Left cardiac atrium (tissue), 4 donors: ENCODE measurements at regions not wholly inside any gene's neighbourhood (a gene's known extent, or its start where the extent isn't known, plus 50 kb on each side); places are given as distances from the start of the nearest gene placed in this dataset.

Source experiments
- ATAC-seq, 2 donors: fragments of 200-7000 bp; cut with Tn5 transposase; one replicate each; pipeline ENCODE4 v1.9.1; 2020; ENCODE audit warnings: mild to moderate bottlenecking in 2 of 2, moderate library complexity in 2 of 2
- DNase-seq: peaks from one replicate; pipeline ENCODE4 v3.0.0-alpha.2; 2020
- intact Hi-C, 2 donors: fragments of 100-400 bp; cut with DNase I; formaldehyde crosslinking; loops; one replicate each; pipeline versions ENCODE4 v1.14.1 to v1.15.1; 2022 to 2023
- donor health status: DM: no; HTN: yes; CAD: no.
- donor health status: DM: no; HTN: yes; CAD: no; lungs with severe emphysema.
- donor health status: DM: yes; HTN: yes; CAD: no.
- donor health status: Dilated cardiomyopathy.

DNA sequence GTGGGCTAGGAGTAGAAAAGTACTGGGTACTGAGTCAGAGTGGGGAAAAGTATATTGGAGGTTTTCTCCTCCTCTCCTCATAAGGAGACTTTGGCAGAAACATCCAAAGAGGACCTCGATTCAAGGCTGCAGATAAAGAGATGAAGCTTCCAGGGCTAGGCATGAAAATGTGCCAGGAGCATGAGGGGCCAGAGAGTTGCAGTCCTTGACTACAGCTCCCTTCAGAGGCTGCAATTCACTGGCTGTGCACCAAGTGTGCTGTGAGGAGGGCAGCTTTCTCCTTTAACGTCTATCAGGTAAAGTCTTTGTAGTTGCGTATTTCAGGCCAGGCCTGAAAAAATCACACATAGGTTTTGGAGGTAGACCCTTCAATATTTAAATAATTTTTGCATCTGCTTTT, 174.9 kb upstream of the VEGFC start:
- intact Hi-C loops = no loop called here
- ATAC-seq (no peak), DNase-seq (no peak)

DNA sequence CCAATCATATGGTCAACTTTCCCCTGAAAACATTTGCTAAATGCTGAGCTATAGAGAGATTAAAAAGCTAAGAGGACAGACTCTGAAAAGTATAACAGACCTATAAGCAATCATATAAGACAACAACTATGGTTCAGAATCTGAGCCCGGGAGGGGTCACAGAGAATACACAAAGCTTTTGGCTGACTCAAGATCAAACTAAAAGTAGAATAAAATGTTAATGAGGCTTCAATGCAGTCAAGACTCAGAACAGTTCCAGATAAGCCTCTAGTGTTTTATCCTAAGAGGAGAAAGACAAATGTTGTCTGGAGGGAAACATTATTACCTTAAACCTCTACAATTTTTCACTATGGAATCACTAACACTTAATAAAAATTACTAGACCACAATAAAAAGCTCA, 175.4 kb upstream of the VEGFC start:
- no peak for ATAC-seq

DNA sequence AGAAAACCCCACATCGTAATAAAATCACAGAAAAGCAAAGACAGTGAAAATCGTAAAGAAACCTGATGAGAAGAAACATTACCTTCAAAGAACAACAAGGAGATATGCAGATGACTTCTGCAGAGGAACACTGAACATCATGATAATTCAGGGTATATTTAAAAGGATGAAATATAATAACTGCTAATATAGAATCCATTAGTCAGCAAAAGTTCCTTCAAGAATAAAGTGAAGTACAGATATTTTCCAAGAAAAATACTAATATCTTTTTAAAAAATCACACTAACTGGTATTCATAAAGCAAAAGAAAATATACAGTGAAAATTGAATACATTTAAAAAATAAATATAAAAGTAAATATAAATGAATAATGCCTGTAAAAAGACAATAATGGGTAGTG, 176.3 kb upstream of the VEGFC start:
- intact Hi-C loops = no loop called here
- DNase-seq (no peak), ATAC-seq (no peak)

More for the DNA sequence above, 175.4 kb upstream of the VEGFC start:
- DNase-seq = no peak
- intact Hi-C loops = no loop called here

DNA sequence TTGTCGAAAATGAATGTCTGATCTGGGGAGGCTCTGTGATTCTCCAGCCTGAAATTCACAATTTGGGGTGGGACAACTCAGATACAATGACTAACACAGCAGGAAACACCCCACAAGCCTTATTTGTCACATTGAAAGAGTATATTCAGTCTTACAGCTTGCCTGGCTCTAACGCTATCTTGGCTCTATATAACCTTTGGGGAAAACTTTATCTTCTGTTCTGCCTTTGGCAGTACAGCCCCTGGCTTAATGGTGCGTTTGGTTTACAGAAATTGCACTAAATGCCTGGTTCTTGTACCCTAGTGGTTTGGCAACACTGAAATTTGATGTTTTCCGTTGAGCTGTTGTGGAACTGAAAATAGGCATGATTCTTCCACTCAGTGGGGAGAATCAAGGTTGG, 178.1 kb upstream of the VEGFC start:
- ATAC-seq = peak; percentile 84 to 86
- DNase-seq = no peak
- intact Hi-C loops = no loop called here

DNA sequence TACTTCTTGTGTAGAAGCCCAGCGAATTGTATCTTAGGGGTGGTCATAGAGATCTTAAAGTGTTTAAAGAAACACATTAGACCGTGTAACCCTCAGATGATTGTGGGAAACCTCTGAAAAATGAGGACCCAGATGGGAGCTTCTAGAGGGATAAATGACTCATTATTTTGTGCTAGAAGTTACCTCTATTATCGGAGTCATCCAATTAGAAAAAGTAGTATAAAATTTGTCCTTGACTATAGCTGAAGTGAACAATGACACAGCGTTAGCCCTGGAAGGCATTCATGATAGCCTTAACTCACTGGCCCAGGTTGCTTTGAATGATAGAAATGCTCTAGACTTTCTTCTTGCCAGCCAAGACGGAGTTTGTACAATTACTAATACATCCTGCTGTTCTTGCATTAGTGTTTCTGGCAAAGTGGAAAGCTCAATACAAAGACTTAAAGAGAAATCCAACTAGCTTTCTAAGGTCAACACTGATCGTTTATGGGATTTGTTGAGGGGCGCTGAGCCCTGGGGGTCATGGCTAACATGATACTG, 178.9 kb upstream of the VEGFC start:
- intact Hi-C loops = no loop called here
- DNase-seq = no peak
- peak in 1 of 2 donors; percentile 56 for ATAC-seq

DNA sequence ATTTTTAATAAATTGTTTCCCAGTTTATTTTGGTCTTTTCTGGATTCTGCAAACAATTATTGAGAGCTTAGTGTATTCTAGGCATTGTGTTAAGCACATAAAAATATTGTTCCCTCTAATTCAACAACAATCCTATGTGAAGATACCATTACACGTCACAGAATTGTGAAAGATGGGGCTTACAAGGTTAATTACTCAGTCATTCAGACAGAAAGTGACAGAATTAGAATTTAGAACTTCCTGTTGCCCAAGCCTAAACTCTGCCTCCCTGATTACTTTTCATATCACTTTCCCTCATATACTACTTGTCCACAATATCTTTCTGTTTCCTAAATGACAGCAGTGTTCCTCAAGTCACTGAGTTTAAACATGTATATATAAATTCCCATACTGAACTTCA, 186.7 kb upstream of the VEGFC start:
- DNase-seq (no peak), ATAC-seq (no peak)
- intact Hi-C loops = no loop called here

DNA sequence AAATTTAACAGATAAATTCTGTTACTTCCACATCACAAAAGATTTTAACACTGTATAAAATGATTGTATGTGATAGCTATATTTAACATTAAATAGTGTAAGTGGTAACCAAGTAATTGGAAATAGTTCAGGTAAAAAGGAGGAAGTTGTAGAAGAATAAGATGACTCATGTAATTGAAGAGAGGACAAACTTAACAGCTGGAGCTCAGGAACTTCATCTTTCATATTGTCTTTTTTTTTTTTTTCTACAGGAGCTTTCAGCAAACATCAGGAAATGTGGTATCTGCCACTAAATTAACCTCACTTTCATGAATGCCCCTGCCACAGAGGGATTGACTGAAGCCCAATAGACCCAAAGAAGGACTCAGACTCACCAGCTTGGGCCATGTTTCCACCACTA, 188.4 kb upstream of the VEGFC start:
- DNase-seq = no peak
- ATAC-seq = peak in 1 of 2 donors; percentile 17
- intact Hi-C loops = no loop called here

DNA sequence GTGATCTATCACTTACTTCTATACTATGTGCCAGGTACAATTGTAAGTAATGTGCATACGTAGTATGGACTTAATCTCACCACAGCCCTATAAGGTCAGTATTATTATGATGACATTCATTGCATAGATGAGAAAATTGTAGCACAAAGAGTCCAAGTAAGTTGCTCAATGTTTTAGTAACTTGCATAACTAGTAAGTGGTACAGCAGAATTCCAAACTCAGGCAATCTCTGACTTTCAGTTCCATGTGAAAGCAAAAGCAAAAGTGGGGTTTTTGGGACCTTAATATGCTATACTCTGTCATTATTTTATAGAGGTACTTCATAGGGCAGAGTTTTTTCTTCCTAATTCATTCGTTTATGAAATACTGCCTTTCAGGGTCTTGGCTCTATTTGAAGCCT, 188.8 kb upstream of the VEGFC start:
- intact Hi-C loops = no loop called here
- ATAC-seq = peak; percentile 55 to 56
- no peak for DNase-seq

DNA sequence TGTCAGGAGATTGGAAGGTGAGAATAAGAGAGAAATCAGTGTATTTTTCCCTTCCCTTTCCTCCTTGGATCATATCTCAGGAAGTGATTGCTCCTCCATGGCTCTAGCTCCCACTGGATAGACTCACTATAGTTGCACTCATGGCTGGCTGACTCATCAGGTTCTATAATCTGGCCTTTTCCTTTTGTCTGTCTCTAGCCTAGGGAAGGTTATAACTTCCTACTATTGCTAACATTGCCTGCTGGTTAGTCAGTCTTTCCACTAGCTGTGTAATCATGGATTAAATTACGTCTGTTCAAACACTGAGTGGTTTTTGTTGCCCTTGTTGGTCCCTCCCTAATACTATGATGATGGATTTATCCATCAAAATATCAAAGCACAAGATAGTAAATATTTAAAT, 195.5 kb upstream of the VEGFC start:
- DNase-seq = no peak
- peak in 1 of 2 donors; percentile 83 for ATAC-seq
- intact Hi-C loops = no loop called here

DNA sequence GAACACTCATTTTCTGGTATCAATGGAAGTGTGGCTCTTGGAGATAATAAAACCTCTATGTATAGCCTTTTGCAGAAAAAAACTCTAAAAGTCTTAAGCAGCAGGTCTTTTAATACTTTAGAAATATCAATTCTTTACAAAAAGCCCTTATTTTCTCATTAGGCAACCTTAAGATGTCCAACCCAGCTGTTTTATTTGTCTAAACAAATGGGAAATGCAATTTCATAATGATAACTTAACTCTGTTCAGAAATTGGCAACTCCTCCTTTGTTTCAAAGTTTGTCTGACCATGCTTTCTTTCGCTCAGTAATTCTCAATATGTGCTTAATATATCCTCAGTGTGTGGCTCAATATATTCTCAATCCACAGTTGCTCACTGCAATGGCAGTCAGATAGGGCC, 196.5 kb upstream of the VEGFC start:
- intact Hi-C loops = no loop called here
- DNase-seq (no peak), ATAC-seq (no peak)

DNA sequence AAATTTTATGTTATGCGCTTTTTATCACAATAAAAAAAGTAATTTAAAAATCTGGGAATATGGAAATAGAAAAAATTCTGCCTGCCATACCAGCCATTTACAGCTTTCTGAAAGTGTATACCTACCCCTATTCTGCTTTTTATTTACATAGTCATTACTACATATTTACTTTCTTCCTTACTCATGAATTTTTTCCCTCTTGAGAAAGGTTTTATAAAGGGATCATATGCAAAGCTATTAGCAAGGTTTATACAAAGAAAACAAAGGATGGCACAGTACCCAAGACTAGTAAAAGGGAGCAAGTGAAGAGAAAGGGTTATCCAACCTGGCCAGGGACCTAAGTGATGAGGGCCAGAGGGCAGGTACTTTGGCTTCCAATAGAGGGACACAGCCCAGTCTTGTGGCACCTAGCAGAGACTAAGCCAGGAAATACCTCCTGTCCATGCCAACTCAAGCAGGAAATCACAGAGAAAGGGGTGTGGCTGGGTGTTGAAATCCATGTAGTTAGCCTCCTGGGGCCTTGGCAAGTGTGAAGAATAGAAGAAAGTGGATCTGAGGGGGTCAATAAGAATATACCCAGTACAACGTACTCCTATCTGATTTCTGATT, 207.3 kb upstream of the VEGFC start:
- ATAC-seq (no peak), DNase-seq (no peak)
- intact Hi-C loops = no loop called here

DNA sequence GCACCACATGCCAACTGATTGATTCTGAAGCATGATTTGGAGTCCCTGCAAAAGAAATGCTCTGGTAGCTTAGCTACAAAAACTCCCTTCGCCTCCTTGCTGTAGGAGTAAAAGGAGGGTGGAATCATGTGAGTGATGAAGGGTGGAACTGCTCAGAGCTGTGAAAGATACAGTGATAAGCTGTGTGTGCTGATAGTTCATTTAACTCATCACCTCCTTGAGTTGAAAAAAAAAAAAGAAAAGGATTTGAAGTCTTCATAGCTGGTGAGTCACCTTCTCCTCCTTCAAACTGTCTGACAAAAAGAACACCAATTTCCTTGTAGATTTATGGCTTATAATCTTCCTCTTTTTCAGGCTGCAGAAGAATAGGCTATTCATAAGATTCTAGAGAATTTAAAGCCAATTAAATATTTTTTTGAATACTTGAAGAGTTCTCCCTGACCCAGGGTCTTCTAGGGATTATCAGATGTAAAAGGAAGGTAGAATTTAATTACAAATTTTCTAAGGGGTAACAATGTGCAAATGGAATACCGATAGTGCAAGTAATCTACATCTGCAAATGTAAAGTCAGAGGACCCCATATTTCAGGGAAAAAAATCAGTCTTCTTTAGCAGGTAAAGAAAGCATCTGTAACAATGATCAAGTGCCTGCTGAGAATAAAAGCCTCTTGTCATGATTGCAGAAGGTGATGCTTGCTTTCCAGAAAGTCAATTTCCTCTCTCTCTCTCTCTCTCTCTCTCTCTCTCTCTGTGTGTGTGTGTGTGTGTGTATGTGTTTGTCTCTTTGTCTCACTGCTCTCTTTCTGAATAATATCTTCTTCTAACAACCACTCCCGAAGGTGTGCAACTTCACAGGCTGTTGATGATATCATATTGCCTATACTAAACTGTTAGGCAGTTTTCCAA, 208.8 kb upstream of the VEGFC start:
- intact Hi-C loops = no loop called here
- DNase-seq (no peak), ATAC-seq (peak in 1 of 2 donors; percentile 97)

DNA sequence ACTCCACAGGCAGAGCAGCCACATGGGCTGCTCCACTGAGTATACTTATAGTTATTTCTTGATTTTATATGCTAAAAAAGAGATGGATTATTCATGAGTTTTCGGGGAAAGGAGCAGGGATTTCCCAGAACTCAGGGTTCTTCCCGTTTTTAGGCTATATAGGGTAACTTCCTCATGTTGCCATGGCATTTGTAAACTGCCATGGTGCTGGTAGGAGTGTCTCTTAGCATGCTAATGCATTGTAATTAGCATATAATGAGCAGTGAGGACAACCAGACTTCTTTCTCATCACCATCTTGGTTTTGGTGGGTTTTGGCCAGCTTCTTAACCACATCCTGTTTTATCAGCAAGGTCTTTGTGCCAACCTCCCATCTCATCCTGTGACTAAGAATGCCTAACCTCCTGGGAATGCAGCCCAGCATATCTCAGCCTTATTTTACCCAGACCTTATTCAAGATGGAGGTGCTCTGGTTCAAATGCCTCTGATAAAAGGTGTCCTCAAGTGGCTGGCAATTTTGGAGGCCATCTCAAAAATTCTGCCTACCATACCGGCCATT, 213.0 kb upstream of the VEGFC start:
- intact Hi-C loops = no loop called here
- ATAC-seq = no peak

DNA sequence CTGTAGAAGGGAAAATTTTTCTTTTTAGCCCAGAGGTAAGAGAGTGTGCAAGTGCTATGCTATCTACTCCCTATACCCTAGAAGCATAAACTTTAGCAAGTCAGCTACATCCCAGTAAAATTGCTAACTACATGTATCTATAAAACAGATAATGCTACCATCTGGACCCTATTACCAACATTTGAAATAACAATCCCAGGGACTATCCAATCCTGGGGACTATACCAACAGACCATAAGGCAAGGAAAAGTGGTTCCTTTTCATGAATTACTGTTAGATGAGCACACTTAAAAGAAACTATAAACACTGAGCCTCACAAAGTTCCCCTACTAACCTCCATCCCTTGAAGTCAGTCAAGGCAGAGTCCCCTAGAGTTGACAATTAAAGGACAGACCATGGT, 213.6 kb upstream of the VEGFC start:
- ATAC-seq (no peak), DNase-seq (no peak)
- intact Hi-C loops = no loop called here

More for the DNA sequence above, 213.0 kb upstream of the VEGFC start:
- no peak for DNase-seq

DNA sequence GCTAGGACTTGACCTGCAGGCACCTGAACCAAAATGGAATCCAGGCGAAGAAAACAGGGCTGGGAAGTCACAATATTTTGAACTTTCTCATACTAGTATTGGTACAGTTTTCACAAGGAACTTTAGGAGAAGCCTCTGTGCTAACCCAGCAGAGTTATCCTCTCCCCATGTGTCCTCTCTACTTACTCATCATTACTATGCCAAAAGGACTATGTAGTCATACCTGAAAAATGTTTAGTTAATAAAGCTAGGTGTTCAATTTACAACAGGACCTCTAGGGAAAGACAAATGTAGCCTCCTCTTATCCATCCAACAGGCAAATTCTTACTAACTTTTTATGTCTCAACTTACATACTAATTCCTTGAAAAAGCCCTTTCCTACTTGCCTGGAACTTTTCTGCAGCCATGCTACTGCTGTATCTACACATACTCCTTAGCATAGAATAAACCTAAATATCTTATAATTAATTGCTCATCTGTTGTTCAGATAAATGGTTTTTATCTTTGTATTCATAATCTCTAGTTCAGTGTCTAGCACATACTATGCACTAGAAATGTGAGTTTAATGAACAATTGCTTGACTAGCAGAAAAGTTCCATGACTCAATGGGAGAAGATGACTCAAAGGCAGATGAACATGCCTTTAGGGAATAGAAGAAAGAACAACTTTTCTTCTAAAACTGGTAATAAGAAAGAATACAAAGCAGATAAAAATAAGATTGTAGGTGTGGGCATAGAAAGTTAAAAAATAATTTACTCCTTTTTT, 215.5 kb upstream of the VEGFC start:
- ATAC-seq (peak in 1 of 2 donors; percentile 60), DNase-seq (no peak)
- intact Hi-C loops = no loop called here

DNA sequence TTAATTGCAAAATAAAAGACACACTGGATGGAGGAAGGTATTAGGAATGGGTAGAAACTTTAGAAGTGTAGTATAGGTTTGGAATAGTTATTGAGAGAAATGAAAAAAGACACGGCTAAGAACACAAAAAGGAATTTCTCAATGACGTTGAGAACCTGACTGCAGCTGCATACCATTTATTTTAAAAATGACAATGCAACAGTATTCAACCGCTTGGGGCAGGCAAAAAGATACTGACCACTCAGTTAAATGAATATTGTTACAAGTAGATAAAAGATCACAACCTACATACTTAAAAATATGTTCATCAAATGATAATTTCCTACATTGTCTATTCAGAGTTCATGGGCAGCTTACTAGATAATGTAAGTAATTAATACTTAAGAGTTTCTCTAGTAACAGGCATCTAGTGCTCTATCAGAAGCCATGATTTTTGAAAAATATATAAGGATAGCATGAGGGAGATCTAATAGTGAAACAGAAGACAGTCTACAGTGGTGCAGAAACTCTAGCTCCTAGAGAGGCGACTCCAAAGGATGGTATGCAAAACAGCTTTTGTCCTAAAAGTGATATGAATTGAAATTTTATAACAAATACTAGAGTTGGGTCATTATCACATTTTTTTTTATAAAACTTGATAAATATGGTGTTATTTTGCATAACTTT, 216.2 kb upstream of the VEGFC start:
- peak in 1 of 2 donors; percentile 33 for ATAC-seq
- intact Hi-C loops = no loop called here
- DNase-seq = no peak

DNA sequence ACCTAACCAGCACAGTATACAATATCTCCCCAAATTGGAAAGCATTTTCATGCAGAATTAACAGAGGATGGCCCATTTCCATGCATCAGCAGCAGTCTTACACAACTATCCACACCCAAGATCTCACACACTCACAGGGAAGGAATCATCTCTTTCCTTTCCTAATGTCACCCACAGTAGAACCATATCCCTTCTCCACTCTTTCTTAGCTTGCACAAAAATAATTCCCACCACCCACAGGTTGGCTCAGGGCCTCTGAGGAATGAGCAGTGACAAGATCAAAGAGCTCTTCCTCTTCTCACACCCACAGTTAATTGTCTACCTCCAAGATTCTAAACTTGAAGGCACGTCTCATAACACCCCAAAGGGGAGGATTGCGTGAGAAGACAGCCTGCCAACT, 217.7 kb upstream of the VEGFC start:
- ATAC-seq = peak in 1 of 2 donors; percentile 27
- intact Hi-C loops = no loop called here
- no peak for DNase-seq

DNA sequence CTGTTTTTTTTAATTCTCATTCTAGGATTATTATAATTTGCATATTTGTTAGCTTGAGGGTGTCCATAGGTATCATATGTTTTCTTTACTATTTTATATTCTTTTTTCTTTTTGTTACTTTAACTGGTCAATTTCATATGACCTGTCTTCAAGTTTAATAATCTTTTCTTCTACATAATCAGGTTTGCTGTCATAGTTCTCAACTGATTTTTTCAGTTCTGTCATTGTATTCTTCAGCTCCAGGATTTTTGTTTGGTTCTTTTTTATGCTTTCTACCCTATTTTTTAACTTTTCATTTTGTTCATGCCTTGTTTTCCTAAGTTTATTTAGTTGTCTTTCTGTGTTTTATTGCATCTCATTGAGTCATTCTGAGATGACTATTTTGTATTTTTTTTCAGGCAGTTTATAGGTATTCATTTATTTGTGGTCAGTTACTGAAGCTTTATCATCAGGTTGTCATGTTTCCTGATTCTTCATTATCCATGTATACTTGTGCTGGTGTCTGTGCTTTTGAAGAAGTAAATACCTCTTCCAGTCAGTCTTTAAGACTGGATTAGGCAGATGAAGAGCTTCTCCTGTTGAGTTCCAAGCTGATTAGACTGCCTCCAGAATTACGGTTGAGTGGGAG, 220.3 kb upstream of the VEGFC start:
- ATAC-seq (no peak), DNase-seq (no peak)
- intact Hi-C loops = no loop called here
